ENCODE measurements at regions not wholly inside any gene's neighbourhood (a gene's known extent, or its start where the extent isn't known, plus 50 kb on each side); places are given as distances from the start of the nearest gene placed in this dataset.

DNA sequence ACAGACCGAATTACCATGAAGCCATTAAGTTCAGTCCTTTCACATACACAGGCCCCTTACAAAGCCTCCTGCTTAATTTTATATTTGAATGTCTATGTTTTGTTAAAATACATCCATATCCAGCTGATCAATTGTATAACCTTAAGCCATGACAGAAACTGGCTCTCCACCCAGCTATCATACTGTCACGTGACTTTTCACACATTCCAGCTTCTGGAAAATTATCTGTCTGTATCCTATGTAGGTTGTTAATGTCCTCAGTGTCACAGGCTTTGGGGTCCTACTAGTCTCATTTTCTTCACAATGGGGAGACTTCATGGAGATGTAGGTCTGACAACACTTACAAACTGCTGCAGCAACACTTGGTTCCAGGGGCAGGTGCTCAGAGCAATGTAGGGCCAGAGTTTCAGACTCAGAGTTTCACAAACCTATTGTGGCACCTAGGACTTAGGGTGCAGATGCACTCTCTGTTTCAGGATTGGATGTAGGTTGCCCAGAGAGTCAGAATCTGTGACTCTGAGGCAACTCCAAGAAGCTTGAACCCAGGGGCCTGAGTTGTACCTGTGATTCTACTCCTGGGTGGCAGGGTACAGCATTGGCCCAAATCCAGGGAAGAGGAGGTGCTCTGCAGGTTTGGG is 69.6 kb upstream of the PCDH20 start:
- DNase-seq = no peak

DNA sequence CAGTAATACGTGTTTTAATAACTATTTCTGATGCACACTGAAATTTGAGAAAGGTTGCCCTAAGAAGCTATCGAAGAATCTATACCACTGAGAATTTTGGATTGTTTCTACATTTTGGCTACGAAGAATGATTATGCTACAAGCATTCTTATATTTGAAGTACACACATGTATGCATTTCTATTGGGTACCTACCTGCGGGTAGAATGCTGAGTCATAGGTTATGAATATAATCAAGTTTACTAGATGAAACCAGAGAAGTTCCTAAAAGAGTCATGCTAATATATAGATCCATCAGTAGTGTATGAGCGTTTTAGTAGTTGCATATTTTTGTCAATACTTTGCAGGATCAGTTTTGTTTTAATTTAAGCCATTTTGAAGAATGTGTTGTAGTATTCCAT is 62.0 kb upstream of the PCDH20 start:
- no peak for DNase-seq

DNA sequence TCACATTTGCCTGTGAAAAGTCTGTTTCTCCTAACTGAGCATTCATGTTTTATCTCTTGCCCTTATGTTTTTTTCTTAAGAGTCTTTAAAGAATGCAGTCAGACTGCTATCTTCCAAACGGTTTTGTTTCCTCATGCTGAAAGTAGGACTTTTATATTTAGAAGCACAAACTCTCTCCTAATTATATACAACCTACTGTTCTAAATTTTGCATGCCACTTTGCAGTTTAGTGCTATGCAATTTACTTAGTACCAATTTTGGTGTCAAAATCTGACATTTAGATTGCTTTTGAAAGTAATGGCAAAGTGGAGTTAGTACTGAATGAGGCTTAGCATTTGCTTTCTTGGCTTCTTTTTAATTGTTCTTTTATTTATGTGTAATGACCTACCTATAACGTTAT is 55.1 kb upstream of the PCDH20 start:
- no peak for DNase-seq

DNA sequence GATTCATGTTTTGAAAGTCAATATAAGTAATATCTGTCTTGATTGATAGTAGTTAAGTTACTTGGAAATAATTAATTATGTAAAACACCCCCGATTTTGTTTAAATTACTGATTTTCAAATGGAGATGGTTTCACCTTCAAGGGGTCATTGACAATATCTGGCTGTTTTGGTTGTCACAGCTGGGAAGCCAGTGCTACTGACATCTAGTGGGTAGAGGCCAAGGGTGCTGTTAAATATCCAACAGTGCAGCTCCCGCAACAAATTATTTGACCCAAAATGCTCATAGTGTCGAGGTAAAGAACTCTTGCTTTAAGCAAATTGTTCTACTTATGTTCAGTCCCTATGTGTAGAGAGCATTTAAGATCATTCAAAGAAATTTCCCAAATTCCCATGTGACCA is 50.6 kb upstream of the PCDH20 start:
- DNase-seq = no peak
